HG02759 (cell line): ENCODE measurements at regions not wholly inside any gene's neighbourhood (a gene's known extent, or its start where the extent isn't known, plus 50 kb on each side); places are given as distances from the start of the nearest gene placed in this dataset.
"Not testable (repeated sequence)": the region's sequence is repeated elsewhere in the genome, so short reads cannot be mapped to it uniquely, and the experiment has no call there.

Experiments used
- ATAC-seq: cut with Tn5 transposase; IDR thresholded peaks from one replicate; pipeline ENCODE4 v1.9.1; 2021; ENCODE audit warnings: mild to moderate bottlenecking, moderate library complexity; ENCODE audit not compliant: unreplicated experiment

- no peak for ATAC-seq
Measured at GRCh38 chr13:65275108-65275507, 1955.0 kb downstream of the PCDH9 start.

- ATAC-seq = not testable (repeated sequence)
Measured at GRCh38 chr13:65273811-65274420, 1956.2 kb downstream of the PCDH9 start.

- no peak for ATAC-seq
Measured at GRCh38 chr13:65268009-65268408, 1962.1 kb downstream of the PCDH9 start.

GRCh38 chr13:65265988-65266387 lies 1964.1 kb downstream of the PCDH9 start:
- ATAC-seq = no peak

- ATAC-seq = no peak
Measured at GRCh38 chr13:65264066-65264465, 1966.1 kb downstream of the PCDH9 start.

GRCh38 chr13:65260946-65261891 lies 1968.9 kb downstream of the PCDH9 start:
- no peak for ATAC-seq

- no peak for ATAC-seq
Measured at GRCh38 chr13:65240773-65241172, 1989.4 kb downstream of the PCDH9 start.

GRCh38 chr13:65236841-65237418 lies 1993.2 kb downstream of the PCDH9 start:
- ATAC-seq = no peak

GRCh38 chr13:65217471-65217995 lies 2012.6 kb downstream of the PCDH9 start:
- ATAC-seq = no peak

GRCh38 chr13:65202845-65203244 lies 2027.3 kb downstream of the PCDH9 start:
- not testable (repeated sequence) for ATAC-seq

- no peak for ATAC-seq
Measured at GRCh38 chr13:65188721-65189120, 2041.4 kb downstream of the PCDH9 start.

GRCh38 chr13:65168026-65168425 lies 2062.1 kb downstream of the PCDH9 start:
- ATAC-seq = no peak

- no peak for ATAC-seq
Measured at GRCh38 chr13:65166675-65167074, 2063.5 kb downstream of the PCDH9 start.

GRCh38 chr13:65159803-65160202 lies 2070.3 kb downstream of the PCDH9 start:
- no peak for ATAC-seq

GRCh38 chr13:65155861-65156260 lies 2074.3 kb downstream of the PCDH9 start:
- no peak for ATAC-seq

GRCh38 chr13:65154661-65155447 lies 2075.3 kb downstream of the PCDH9 start:
- no peak for ATAC-seq

GRCh38 chr13:65149687-65150086 lies 2080.4 kb downstream of the PCDH9 start:
- ATAC-seq = no peak

- no peak for ATAC-seq
Measured at GRCh38 chr13:65143920-65144319, 2086.2 kb downstream of the PCDH9 start.

GRCh38 chr13:65133094-65133493 lies 2097.0 kb downstream of the PCDH9 start:
- no peak for ATAC-seq

- no peak for ATAC-seq
Measured at GRCh38 chr13:65125236-65125635, 2104.9 kb downstream of the PCDH9 start.

GRCh38 chr13:65112531-65112941 lies 2117.6 kb downstream of the PCDH9 start:
- ATAC-seq = no peak
